SU-DHL-6 (cell line): ENCODE measurements at regions not wholly inside any gene's neighbourhood (a gene's known extent, or its start where the extent isn't known, plus 50 kb on each side); places are given as distances from the start of the nearest gene placed in this dataset.

ENCODE experiments used
- H2AFZ ChIP-seq: fragments of 200-600 bp; sonication (generic); 2 replicates; pipeline ENCODE4 v1.6.1; 2014; ENCODE audit warnings: low read depth, mild to moderate bottlenecking, moderate library complexity, mixed read lengths, antibody characterized with exemption, low read length; ENCODE audit not compliant: severe bottlenecking
- H3F3A ChIP-seq: fragments of 200-600 bp; shearing (Covaris generic); 2 replicates; pipeline ENCODE4 v1.6.0; 2016; ENCODE audit warnings: antibody characterized with exemption, mild to moderate bottlenecking; ENCODE audit not compliant: insufficient read depth
- H3K27ac ChIP-seq: fragments of 200-600 bp; sonication (generic); 2 replicates; pipeline ENCODE4 v1.5.1; 2016; ENCODE audit warnings: low read depth, mild to moderate bottlenecking, low read length, moderate library complexity, mixed read lengths
- H3K27me3 ChIP-seq: fragments of 200-600 bp; sonication (generic), shearing (Covaris generic); 2 replicates; pipeline ENCODE4 v1.6.0; 2014; ENCODE audit warnings: mild to moderate bottlenecking, low read length
- H3K36me3 ChIP-seq: fragments of 200-600 bp; sonication (generic); 2 replicates; pipeline ENCODE4 v1.6.1; 2014; ENCODE audit warnings: mild to moderate bottlenecking, low read length, mixed read lengths
- H3K4me2 ChIP-seq: fragments of 300-600, 200-600 bp; shearing (Covaris generic), sonication (generic); 2 replicates; pipeline ENCODE4 v1.6.0; 2014; ENCODE audit warnings: low read length, low read depth, mild to moderate bottlenecking; ENCODE audit not compliant: poor library complexity, severe bottlenecking
- H3K4me3 ChIP-seq: fragments of 200-600 bp; sonication (generic); 2 replicates; pipeline ENCODE4 v1.5.1; 2014; ENCODE audit warnings: antibody characterized with exemption, low read length, mild to moderate bottlenecking, mixed read lengths; ENCODE audit not compliant: insufficient read depth, poor library complexity, severe bottlenecking
- H3K79me2 ChIP-seq: fragments of 200-600 bp; sonication (generic); 2 replicates; pipeline ENCODE4 v1.6.1; 2014; ENCODE audit warnings: mild to moderate bottlenecking, low read length, moderate library complexity; ENCODE audit not compliant: insufficient read depth
- H3K9ac ChIP-seq: fragments of 200-600 bp; sonication (generic); 2 replicates; pipeline ENCODE4 v1.7.0; 2014; ENCODE audit warnings: mild to moderate bottlenecking, low read length
- H3K9me2 ChIP-seq: fragments of 200-600 bp; sonication (generic); replicated peaks from 2 replicates; pipeline ENCODE4 v1.6.1; 2014; ENCODE audit warnings: low read length; ENCODE audit not compliant: insufficient read depth
- H3K9me3 ChIP-seq: fragments of 200-600 bp; sonication (generic); 2 replicates; pipeline ENCODE4 v1.6.1; 2014; ENCODE audit warnings: low read length, mixed read lengths; ENCODE audit not compliant: insufficient read depth
- H4K20me1 ChIP-seq: fragments of 200-600 bp; sonication (generic); 2 replicates; pipeline ENCODE4 v1.6.1; 2014; ENCODE audit warnings: low read depth, mild to moderate bottlenecking, antibody characterized with exemption, low read length, moderate library complexity, mixed read lengths
- EZH2phosphoT487 ChIP-seq: fragments of 200-600 bp; sonication (generic), shearing (Covaris generic); conservative IDR thresholded peaks from 2 replicates; pipeline ENCODE4 v1.6.1; 2018; ENCODE audit warnings: mild to moderate bottlenecking, antibody characterized with exemption, low read length, moderate library complexity, mixed read lengths
- TF ChIP-seq, protein P1 (sequence below): fragments of 200-600 bp; sonication (generic); IDR thresholded peaks from one replicate; pipeline ENCODE4 v1.5.1; 2017; ENCODE audit warnings: antibody characterized with exemption, mild to moderate bottlenecking, low read length, moderate library complexity; ENCODE audit not compliant: insufficient read depth, poor library complexity, severe bottlenecking

DNA sequence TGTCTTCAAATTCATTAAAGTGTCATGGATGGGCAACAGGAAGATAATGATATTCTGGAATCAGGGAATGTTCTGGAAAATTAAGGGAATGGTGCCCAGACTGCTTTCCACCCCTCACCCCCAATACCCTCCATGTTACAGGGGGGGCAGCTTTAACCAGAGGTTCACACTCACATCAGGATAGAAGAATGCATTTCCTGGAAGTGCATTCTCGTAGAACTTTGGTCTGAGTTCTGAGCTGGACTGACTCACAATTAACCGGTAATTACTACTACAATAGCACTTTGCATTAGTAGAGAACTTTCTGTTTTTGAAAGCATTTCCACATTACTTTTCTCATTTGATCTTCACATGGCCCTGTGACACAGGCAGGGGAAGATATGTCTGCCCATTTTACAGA is 52.5 kb upstream of the SHISA3 start:
- Histone ChIP-seq H3F3A (no peaks in the 10 kb centered on the region), H3K9me3 (no peaks in the 10 kb centered on the region), H2AFZ (no peak overlapping the region), H3K27me3 (no peaks in the 10 kb centered on the region), H3K36me3 (no peaks in the 10 kb centered on the region), H3K4me2 (no peak overlapping the region), H3K79me2 (no peaks in the 10 kb centered on the region), H4K20me1 (no peaks in the 10 kb centered on the region), H3K4me3 (no peak overlapping the region), H3K9me2 (no peaks in the 10 kb centered on the region), H3K27ac (no peak overlapping the region), H3K9ac (no peak overlapping the region)
- TF ChIP-seq, protein P1, sequence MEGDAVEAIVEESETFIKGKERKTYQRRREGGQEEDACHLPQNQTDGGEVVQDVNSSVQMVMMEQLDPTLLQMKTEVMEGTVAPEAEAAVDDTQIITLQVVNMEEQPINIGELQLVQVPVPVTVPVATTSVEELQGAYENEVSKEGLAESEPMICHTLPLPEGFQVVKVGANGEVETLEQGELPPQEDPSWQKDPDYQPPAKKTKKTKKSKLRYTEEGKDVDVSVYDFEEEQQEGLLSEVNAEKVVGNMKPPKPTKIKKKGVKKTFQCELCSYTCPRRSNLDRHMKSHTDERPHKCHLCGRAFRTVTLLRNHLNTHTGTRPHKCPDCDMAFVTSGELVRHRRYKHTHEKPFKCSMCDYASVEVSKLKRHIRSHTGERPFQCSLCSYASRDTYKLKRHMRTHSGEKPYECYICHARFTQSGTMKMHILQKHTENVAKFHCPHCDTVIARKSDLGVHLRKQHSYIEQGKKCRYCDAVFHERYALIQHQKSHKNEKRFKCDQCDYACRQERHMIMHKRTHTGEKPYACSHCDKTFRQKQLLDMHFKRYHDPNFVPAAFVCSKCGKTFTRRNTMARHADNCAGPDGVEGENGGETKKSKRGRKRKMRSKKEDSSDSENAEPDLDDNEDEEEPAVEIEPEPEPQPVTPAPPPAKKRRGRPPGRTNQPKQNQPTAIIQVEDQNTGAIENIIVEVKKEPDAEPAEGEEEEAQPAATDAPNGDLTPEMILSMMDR = no peak
- no peak for TF ChIP-seq EZH2phosphoT487

GRCh38 chr4:42345962-42346544 is 51.2 kb upstream of the SHISA3 start:
- Histone ChIP-seq H3K27ac (no peak overlapping the region), H2AFZ (no peak overlapping the region), H3K36me3 (no peaks in the 10 kb centered on the region), H4K20me1 (no peaks in the 10 kb centered on the region), H3K9me2 (no peaks in the 10 kb centered on the region), H3K9ac (no peak overlapping the region), H3K27me3 (no peaks in the 10 kb centered on the region), H3K9me3 (no peaks in the 10 kb centered on the region), H3K79me2 (no peaks in the 10 kb centered on the region), H3K4me3 (no peak overlapping the region), H3F3A (no peaks in the 10 kb centered on the region), H3K4me2 (no peak overlapping the region)
- TF ChIP-seq EZH2phosphoT487 = no peak
- TF ChIP-seq, protein P1 = no peak

GRCh38 chr4:42347076-42347475 is 50.2 kb upstream of the SHISA3 start:
- no peak overlapping the region for H3K9ac ChIP-seq
- no peaks in the 10 kb centered on the region for H3K9me2 ChIP-seq
- no peaks in the 10 kb centered on the region for H3K27me3 ChIP-seq
- H3K4me2 ChIP-seq = no peak overlapping the region
- no peak overlapping the region for H3K27ac ChIP-seq
- no peaks in the 10 kb centered on the region for H4K20me1 ChIP-seq
- H3K79me2 ChIP-seq = no peaks in the 10 kb centered on the region
- TF ChIP-seq, protein P1 = no peak
- no peak for TF ChIP-seq EZH2phosphoT487
- no peak overlapping the region for H3K4me3 ChIP-seq
- H3K9me3 ChIP-seq = no peaks in the 10 kb centered on the region
- H2AFZ ChIP-seq = no peak overlapping the region
- no peaks in the 10 kb centered on the region for H3F3A ChIP-seq
- no peaks in the 10 kb centered on the region for H3K36me3 ChIP-seq
